RWPE2 (cell line): ENCODE measurements at regions not wholly inside any gene's neighbourhood (a gene's known extent, or its start where the extent isn't known, plus 50 kb on each side); places are given as distances from the start of the nearest gene placed in this dataset.
"Not testable (repeated sequence)": the region's sequence is repeated elsewhere in the genome, so short reads cannot be mapped to it uniquely, and the experiment has no call there.

ENCODE experiments used
- ATAC-seq: fragments of 200-7000 bp; cut with Tn5 transposase; 3 replicates; pipeline ENCODE4 v1.9.1; 2021; ENCODE audit warnings: low read depth
- DNase-seq: peaks from one replicate; pipeline ENCODE4 v3.0.0-alpha.2; 2020; ENCODE audit warnings: low spot score
- H3K27ac ChIP-seq: fragments of 450-650 bp; 2 replicates; pipeline ENCODE4 v1.5.1; 2017; ENCODE audit warnings: mild to moderate bottlenecking; ENCODE audit not compliant: poor library complexity, severe bottlenecking
- H3K27me3 ChIP-seq: fragments of 250-450 bp; sonication (Bioruptor Pico); 2 replicates; pipeline ENCODE4 v1.5.1; 2021; ENCODE audit warnings: mild to moderate bottlenecking, moderate library complexity; ENCODE audit not compliant: insufficient read depth, poor library complexity, severe bottlenecking
- H3K36me3 ChIP-seq: fragments of 250-450 bp; sonication (Bioruptor Pico); 2 replicates; pipeline ENCODE4 v1.5.1; 2020; ENCODE audit warnings: low read depth, mild to moderate bottlenecking, moderate library complexity
- H3K4me1 ChIP-seq: fragments of 250-450 bp; sonication (Bioruptor Pico); 2 replicates; pipeline ENCODE4 v1.5.1; 2021; ENCODE audit warnings: mild to moderate bottlenecking, moderate library complexity; ENCODE audit not compliant: insufficient read depth, poor library complexity, severe bottlenecking
- H3K4me3 ChIP-seq: fragments of 250-450 bp; sonication (Bioruptor Pico); 2 replicates; pipeline ENCODE4 v1.5.1; 2021; ENCODE audit warnings: mild to moderate bottlenecking, moderate library complexity; ENCODE audit not compliant: severe bottlenecking
- H3K9me3 ChIP-seq: fragments of 250-450 bp; sonication (Bioruptor Pico); 2 replicates; pipeline ENCODE4 v1.5.1; 2021; ENCODE audit warnings: mild to moderate bottlenecking, moderate library complexity; ENCODE audit not compliant: severe bottlenecking
- CTCF ChIP-seq: fragments of 450-650 bp; IDR thresholded peaks from one replicate; pipeline ENCODE4 v1.5.1; 2017; ENCODE audit warnings: mild to moderate bottlenecking, moderate library complexity; ENCODE audit not compliant: poor library complexity, severe bottlenecking

GRCh38 chr4:79132826-79133225, 193.0 kb downstream of the NAA11 start:
- Histone ChIP-seq H3K36me3 (no peaks in the 10 kb centered on the region), H3K4me3 (no peak overlapping the region), H3K27ac (no peak overlapping the region), H3K27me3 (no peaks in the 10 kb centered on the region), H3K4me1 (no peaks in the 10 kb centered on the region), H3K9me3 (peaks cover 3% of the 10 kb centered on the region)
- no peak for TF ChIP-seq CTCF
- DNase-seq (no peak), ATAC-seq (no peak)

GRCh38 chr4:79121875-79122358, 182.7 kb upstream of the PAQR3 start:
- no peaks in the 10 kb centered on the region for H3K9me3 ChIP-seq
- no peak overlapping the region for H3K27ac ChIP-seq
- H3K36me3 ChIP-seq = no peaks in the 10 kb centered on the region
- no peaks in the 10 kb centered on the region for H3K4me1 ChIP-seq
- H3K27me3 ChIP-seq = no peaks in the 10 kb centered on the region
- no peak for TF ChIP-seq CTCF
- no peak overlapping the region for H3K4me3 ChIP-seq
- ATAC-seq = no peak
- DNase-seq = peak; percentile 57

- no peaks in the 10 kb centered on the region for H3K27me3 ChIP-seq
- no peak for TF ChIP-seq CTCF
- ATAC-seq = no peak
These were observed 182.0 kb upstream of the PAQR3 start for GRCh38 chr4:79121223-79121622.

GRCh38 chr4:79117051-79117450, 177.8 kb upstream of the PAQR3 start:
- H3K4me1 ChIP-seq, H3K36me3 ChIP-seq, ATAC-seq, H3K27me3 ChIP-seq, DNase-seq, H3K4me3 ChIP-seq, H3K27ac ChIP-seq, H3K9me3 ChIP-seq: not testable (repeated sequence)

More at GRCh38 chr4:79121223-79121622, 182.0 kb upstream of the PAQR3 start:
- no peaks in the 10 kb centered on the region for H3K9me3 ChIP-seq
- H3K4me1 ChIP-seq = no peaks in the 10 kb centered on the region
- DNase-seq = no peak
- no peak overlapping the region for H3K27ac ChIP-seq
- H3K36me3 ChIP-seq = no peaks in the 10 kb centered on the region
- no peak overlapping the region for H3K4me3 ChIP-seq

- ATAC-seq = no peak
- H3K36me3 ChIP-seq = no peaks in the 10 kb centered on the region
- H3K4me1 ChIP-seq = no peaks in the 10 kb centered on the region
- no peaks in the 10 kb centered on the region for H3K9me3 ChIP-seq
- no peak overlapping the region for H3K27ac ChIP-seq
- H3K27me3 ChIP-seq = no peaks in the 10 kb centered on the region
- no peak for TF ChIP-seq CTCF
- no peak overlapping the region for H3K4me3 ChIP-seq
- DNase-seq = no peak
These were observed 167.8 kb upstream of the PAQR3 start for GRCh38 chr4:79107014-79107413.
